Keratinocyte (primary cell): ENCODE measurements at regions not wholly inside any gene's neighbourhood (a gene's known extent, or its start where the extent isn't known, plus 50 kb on each side); places are given as distances from the start of the nearest gene placed in this dataset.

ENCODE experiments used
- DNase-seq: peaks from one replicate; pipeline ENCODE4 v3.0.0-alpha.2; 2011; ENCODE audit warnings: low read depth, missing footprints, low spot score
- FAIRE-seq: peaks from 2 replicates; lab custom pipeline; 2011; peaks lifted over from hg19 to GRCh38; lab: Jason Lieb, UNC
- H2AFZ ChIP-seq: 2 replicates; pipeline ENCODE4 v1.6.0; 2012; ENCODE audit warnings: low read length, control low read depth, inconsistent platforms; ENCODE audit not compliant: control insufficient read depth
- H3K27ac ChIP-seq: 2 replicates; pipeline ENCODE4 v1.5.1; 2011; ENCODE audit warnings: low read length; ENCODE audit not compliant: control insufficient read depth, insufficient read depth
- H3K27me3 ChIP-seq: 3 replicates; pipeline ENCODE4 v1.6.0; 2011; ENCODE audit warnings: low read length; ENCODE audit not compliant: control insufficient read depth, insufficient read depth; ENCODE audit errors: extremely low read depth
- H3K36me3 ChIP-seq, 2 experiments: 2 replicates in 1 of 2; 3 replicates in 1 of 2; pipeline ENCODE4 v1.5.1; 2011; ENCODE audit warnings: low read length in 2 of 2, mild to moderate bottlenecking in 1 of 2; ENCODE audit not compliant: control insufficient read depth in 2 of 2, insufficient read depth in 2 of 2; ENCODE audit errors: extremely low read depth in 1 of 2
- H3K4me1 ChIP-seq: 3 replicates; pipeline ENCODE4 v1.5.1; 2011; ENCODE audit warnings: low read length; ENCODE audit not compliant: control insufficient read depth, insufficient read depth; ENCODE audit errors: extremely low read depth
- H3K4me2 ChIP-seq: 3 replicates; pipeline ENCODE4 v1.6.0; 2011; ENCODE audit warnings: low read depth, low read length; ENCODE audit not compliant: control insufficient read depth, insufficient read depth; ENCODE audit errors: extremely low read depth
- H3K4me3 ChIP-seq, 3 experiments: fragments of 200-600 bp in 1 of 3; sonication (generic) in 1 of 3; 2 replicates in 2 of 3; 3 replicates in 1 of 3; pipeline ENCODE4 v1.5.1; 2011 to 2016; ENCODE audit warnings: low read length in 3 of 3, mild to moderate bottlenecking in 3 of 3, control low read depth in 2 of 3, inconsistent platforms in 1 of 3, low read depth in 1 of 3, mixed read lengths in 1 of 3, mixed run types in 1 of 3, moderate library complexity in 1 of 3; ENCODE audit not compliant: control insufficient read depth in 2 of 3, insufficient read depth in 2 of 3; ENCODE audit errors: extremely low read depth in 1 of 3
- H3K79me2 ChIP-seq: 2 replicates; pipeline ENCODE4 v1.6.0; 2012; ENCODE audit warnings: low read length; ENCODE audit not compliant: control insufficient read depth, insufficient read depth
- H3K9ac ChIP-seq: 3 replicates; pipeline ENCODE4 v1.6.0; 2011; ENCODE audit warnings: low read length; ENCODE audit not compliant: control insufficient read depth, insufficient read depth; ENCODE audit errors: extremely low read depth
- H3K9me1 ChIP-seq: 3 replicates; pipeline ENCODE4 v1.6.0; 2011; ENCODE audit warnings: low read length; ENCODE audit not compliant: control insufficient read depth, insufficient read depth; ENCODE audit errors: extremely low read depth
- H3K9me3 ChIP-seq: 2 replicates; pipeline ENCODE4 v1.5.1; 2012; ENCODE audit warnings: low read depth, low read length; ENCODE audit not compliant: control insufficient read depth
- H4K20me1 ChIP-seq: 3 replicates; pipeline ENCODE4 v1.6.0; 2011; ENCODE audit warnings: low read length; ENCODE audit not compliant: control insufficient read depth, insufficient read depth; ENCODE audit errors: extremely low read depth
- CTCF ChIP-seq, 3 experiments: IDR thresholded peaks in 1 of 3; conservative IDR thresholded peaks in 1 of 3; optimal IDR thresholded peaks in 1 of 3; 2 replicates in 2 of 3; 3 replicates in 1 of 3; pipeline versions ENCODE3 to v1.5.1; 2011; ENCODE audit warnings: low read length in 3 of 3, mild to moderate bottlenecking in 3 of 3, moderate library complexity in 2 of 3, control low read depth in 1 of 3, inconsistent platforms in 1 of 3; ENCODE audit not compliant: insufficient read depth in 2 of 3; ENCODE audit errors: extremely low read depth in 1 of 3
- EZH2 ChIP-seq: IDR thresholded peaks from one replicate; pipeline ENCODE4 v1.6.1; 2012; ENCODE audit warnings: inconsistent platforms, mild to moderate bottlenecking, low read length, moderate library complexity
- dilution Hi-C: fragments of 300-500 bp; cut with MboI; formaldehyde crosslinking; loops from one replicate; pipeline ENCODE4 v1.7.0; 2020; ENCODE audit warnings: low sequenced_read_pairs; ENCODE audit not compliant: extremely low pct_ligation_motif_present

GRCh38 chr20:61125076-61125475 is 127.0 kb upstream of the CDH4 start:
- no peak for FAIRE-seq
- no peak overlapping the region for H3K4me2 ChIP-seq
- no peaks in the 10 kb centered on the region for H3K9me3 ChIP-seq
- dilution Hi-C loops, result no loop called here
- H3K27ac ChIP-seq, result no peak overlapping the region
- H3K79me2 ChIP-seq, result no peaks in the 10 kb centered on the region
- no peaks in the 10 kb centered on the region for H3K36me3 ChIP-seq
- H3K9me1 ChIP-seq, result no peaks in the 10 kb centered on the region
- H4K20me1 ChIP-seq, result no peaks in the 10 kb centered on the region
- H3K4me1 ChIP-seq, result peaks cover 2% of the 10 kb centered on the region
- H3K9ac ChIP-seq, result no peak overlapping the region
- no peak for DNase-seq
- no peak overlapping the region for H2AFZ ChIP-seq
- H3K27me3 ChIP-seq, result peaks cover 30% of the 10 kb centered on the region
- no peak overlapping the region for H3K4me3 ChIP-seq
- TF ChIP-seq CTCF (optimal IDR thresholded peaks at IDR 0.05 in 1 of 3, IDR thresholded peaks at IDR 0.05 in 1 of 3, conservative IDR thresholded peaks at IDR 0.05 in 1 of 3; ENCODE audit: extremely low read depth in 1 of 3, insufficient read depth in 2 of 3, low read length in 3 of 3) (no peak), EZH2 (no peak)

GRCh38 chr20:61125546-61126180 is 126.4 kb upstream of the CDH4 start:
- Histone ChIP-seq H3K27ac (no peak overlapping the region), H3K36me3 (no peaks in the 10 kb centered on the region), H3K79me2 (no peaks in the 10 kb centered on the region), H2AFZ (no peak overlapping the region), H3K9ac (no peak overlapping the region), H3K4me1 (peaks cover 2% of the 10 kb centered on the region), H3K27me3 (peaks cover 36% of the 10 kb centered on the region), H3K4me2 (no peak overlapping the region), H3K9me3 (no peaks in the 10 kb centered on the region), H3K4me3 (no peak overlapping the region), H3K9me1 (no peaks in the 10 kb centered on the region), H4K20me1 (no peaks in the 10 kb centered on the region)
- no peak for DNase-seq
- dilution Hi-C loops, result no loop called here
- TF ChIP-seq EZH2 (no peak), CTCF (optimal IDR thresholded peaks at IDR 0.05 in 1 of 3, IDR thresholded peaks at IDR 0.05 in 1 of 3, conservative IDR thresholded peaks at IDR 0.05 in 1 of 3; ENCODE audit: extremely low read depth in 1 of 3, insufficient read depth in 2 of 3, low read length in 3 of 3) (no peak)
- no peak for FAIRE-seq
